GM21447 (cell line): ENCODE measurements at regions not wholly inside any gene's neighbourhood (a gene's known extent, or its start where the extent isn't known, plus 50 kb on each side); places are given as distances from the start of the nearest gene placed in this dataset.
A peak's percentile ranks its signal among the peaks of the same experiment; 100 is the strongest.

ENCODE experiments used
- ATAC-seq: cut with Tn5 transposase; IDR thresholded peaks from one replicate; pipeline ENCODE4 v1.9.1; 2021; ENCODE audit not compliant: unreplicated experiment

GRCh38 chrX:10811111-10811510, 190.7 kb upstream of the MID1 start:
- ATAC-seq = no peak

DNA sequence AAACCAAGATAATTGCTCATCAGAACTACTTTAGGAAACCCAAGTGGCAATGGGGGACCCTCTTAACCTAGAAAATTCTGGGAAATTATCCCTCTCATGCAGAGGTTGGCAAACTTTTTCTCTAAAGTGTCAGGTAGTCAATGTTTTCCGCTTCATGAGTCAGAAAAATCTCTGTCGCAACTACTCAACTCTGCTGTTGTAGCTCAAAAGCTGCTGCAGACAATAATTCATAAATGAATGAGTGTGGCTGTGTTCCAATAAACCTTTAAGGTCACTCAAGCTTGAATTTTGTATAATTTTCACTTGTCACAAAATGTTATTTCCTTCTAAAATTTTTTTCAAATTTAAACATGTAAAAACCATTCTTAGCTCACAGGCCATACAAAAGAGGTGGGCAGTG, 193.4 kb upstream of the MID1 start:
- ATAC-seq = no peak

- ATAC-seq = no peak
Observed at GRCh38 chrX:10818651-10819050, 198.3 kb upstream of the MID1 start.

DNA sequence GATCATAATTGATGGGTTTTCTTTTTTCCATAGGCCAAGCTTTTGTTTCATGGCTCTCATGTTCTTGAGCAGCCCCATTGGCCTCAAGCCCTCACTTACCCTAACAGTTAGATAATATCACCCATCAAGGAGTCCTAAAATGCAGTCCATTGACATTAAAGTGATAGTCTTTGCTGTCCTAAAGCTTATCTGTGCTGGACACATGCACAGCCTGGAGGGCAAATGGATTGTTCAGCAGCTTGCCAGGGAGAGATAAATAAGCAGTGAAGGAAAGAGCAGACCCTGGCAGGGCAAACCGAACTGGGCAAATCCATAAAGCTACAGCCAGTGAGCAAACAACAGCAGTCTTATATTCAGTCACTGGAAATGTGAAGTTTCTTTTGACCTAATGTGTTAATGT, 199.6 kb upstream of the MID1 start:
- no peak for ATAC-seq

DNA sequence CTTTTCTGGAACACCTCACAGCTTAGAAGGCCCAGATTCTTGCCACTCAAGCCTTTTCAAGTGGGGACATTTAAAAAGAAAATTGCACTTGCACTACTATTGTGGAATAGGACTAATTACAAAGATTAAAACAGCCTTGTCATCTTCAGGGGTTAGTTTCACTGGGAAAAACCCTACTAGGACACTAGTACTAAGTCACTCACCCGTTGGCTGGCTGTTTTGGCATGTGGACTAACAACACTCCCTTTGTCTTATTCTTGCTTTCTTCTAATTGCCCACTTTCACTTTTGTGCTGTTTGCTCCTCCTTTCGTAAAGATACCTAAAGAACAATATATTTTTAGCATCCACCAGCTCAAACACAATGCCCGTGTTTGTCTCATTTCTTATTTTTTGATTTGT, 200.9 kb upstream of the MID1 start:
- no peak for ATAC-seq

DNA sequence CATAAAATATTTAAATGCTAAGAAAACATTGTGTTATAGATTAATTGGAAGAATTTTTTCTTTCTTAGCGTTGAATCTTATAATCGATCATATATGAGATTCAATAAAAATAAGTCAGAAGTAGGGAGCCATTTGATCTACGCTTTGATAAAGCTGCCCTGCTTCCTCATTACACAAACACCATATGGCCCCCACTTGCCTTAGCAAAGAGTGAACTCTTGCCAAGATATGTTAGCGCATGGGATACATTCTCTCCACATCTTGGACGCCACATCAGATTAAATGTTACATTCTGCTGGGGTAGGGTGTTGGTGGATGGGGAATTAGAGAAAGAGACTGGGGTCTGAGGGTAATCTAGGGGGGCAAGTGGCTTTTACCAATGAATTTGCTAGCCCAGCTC, 207.7 kb upstream of the MID1 start:
- no peak for ATAC-seq

DNA sequence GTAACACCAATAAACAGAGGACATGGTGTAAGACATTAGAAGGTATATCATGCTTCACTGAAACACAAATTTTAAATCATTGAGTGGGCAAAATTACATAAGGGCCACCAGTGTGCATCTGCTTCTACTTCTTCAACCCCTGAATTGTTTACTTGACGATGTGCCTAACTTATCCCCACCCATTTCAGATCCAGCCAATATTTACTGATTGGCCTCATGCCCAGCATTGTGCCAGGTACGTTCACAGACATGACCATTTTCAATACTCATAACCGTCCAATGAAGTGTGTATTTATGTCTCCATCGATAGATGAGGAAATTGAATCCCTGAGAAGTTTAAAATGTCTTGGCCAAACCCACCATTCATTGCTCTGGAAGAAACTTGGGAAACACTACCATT, 208.3 kb upstream of the MID1 start:
- no peak for ATAC-seq

DNA sequence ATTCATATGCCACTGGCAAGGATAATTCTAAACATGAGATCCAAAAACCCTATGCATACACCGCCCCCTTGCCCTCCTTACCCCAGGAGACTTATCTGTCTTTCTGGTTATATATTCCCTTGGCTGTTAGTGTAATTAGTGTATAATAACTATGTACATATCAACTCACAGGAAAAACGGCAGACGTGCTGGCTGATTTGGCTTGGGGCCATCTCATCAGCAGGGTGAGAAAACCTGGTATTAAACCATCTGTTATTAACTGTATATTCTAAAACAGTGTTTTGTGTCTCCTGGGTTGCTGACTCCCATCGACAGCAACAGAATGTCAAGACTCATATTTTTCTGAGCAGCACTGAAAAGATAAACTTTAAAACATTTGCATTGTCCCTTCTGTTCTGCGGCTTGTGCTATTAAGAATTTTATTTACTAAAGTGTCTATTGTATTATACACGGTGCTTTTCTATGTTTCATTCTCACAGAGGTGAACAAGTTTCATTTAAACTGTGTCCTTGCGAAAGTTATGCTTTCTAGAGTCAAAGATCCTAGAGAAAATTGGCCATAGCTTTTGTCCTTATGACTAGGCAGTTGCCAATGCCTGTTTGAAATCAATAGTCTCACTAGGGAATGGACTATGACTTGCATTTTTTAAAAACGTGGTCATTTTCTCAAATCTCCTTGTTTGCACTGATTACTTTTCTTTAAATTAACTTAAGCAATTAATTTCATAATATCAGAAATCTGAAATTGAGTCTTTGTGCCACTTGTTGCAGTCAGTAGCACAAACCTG, 211.5 kb upstream of the MID1 start:
- no peak for ATAC-seq

GRCh38 chrX:10833299-10834169, 213.1 kb upstream of the MID1 start:
- ATAC-seq = no peak

DNA sequence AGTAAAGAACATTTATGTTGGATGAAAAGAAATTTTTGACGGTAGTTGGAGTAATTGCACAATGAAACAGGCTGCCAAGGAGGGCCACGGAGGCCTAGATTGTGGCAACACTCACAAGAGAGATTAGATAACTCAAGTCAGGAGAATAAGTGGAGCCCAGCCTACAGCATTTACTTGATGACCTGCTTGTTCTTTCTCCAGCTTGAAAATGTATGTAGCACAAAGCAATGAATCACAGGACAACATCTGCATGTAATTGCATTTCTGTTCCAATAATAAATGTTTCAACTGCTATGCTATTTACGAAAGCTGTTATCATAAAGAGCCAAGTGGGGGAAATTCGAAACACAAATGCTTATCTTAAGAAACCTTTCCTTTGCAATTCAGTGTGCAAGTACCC, 221.2 kb upstream of the MID1 start:
- ATAC-seq = no peak

DNA sequence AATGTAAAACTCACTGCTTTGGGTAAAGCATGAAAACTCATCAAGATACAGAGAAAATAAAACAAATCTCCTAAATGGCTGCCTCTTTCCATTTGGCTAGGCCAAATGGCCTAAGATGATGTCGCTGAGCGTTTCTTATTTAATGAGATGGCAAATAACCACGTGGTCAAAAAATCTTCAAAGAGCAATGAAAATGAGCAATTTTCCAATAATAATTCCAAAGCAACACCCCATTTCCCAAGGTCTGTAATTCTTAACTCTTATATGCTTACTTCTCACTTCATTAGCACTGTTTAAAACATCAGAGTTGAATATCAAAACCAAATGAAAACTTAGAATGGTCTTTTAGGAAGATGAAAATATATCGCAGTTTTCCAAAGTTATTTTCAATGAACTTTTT, 222.3 kb upstream of the MID1 start:
- ATAC-seq = no peak

DNA sequence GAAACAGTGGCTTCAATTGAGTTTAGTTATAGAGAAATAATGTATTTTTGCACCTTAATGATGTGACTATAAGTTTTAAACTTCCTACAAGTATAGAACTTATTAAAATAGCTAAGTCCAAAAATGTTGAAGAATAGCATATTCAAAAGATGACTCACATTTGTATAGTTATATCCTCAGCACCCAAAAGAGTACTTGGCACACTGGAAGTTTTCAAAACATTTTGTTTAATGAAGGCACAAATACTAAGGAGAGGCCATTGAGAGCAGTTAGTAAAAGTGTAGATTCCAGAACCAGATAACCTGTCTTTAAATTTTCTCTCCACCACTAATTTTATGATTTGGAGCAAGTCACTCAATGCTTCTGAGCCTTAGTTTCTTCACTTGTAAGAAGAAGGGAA, 226.9 kb upstream of the MID1 start:
- ATAC-seq = no peak

- ATAC-seq = no peak
Observed at GRCh38 chrX:10851809-10852208, 231.4 kb upstream of the MID1 start.

DNA sequence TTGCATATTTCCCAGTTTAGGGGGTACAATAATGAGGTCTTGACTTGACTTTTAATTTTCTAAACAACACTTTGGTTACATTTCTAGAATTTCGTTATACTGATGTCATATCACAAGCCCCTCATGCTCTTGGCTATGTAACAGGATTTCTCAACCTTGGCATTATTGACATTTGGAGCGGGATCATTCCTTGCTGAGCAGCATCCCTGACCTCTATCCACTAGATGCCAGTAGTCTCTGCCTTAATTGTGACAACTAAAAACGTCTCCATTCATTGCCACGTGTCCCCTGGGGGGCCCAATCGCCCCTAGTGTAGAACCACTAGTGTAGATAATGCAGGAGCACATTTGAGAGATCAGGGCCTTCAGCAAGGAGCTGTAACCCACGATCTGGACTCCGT, 234.2 kb upstream of the MID1 start:
- ATAC-seq = no peak

DNA sequence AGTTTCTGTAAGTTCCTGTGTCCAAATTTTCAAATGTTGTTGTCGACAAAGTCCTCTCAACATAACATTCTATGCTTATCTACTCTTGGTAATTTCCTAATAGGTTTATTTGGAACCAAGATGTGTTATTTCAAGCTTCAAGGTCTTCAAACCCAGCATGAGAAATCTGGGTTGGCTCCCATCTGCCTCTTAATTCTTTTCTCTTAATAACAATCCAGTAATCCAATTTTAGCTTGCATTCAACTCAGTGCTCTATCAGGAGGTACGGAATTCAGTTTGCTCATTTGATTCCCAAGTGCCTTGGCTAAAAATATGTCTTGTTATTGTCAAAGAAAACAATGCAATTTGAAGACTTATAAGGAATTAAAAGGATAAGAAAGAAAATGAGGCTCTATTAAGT, 235.5 kb upstream of the MID1 start:
- ATAC-seq = no peak

DNA sequence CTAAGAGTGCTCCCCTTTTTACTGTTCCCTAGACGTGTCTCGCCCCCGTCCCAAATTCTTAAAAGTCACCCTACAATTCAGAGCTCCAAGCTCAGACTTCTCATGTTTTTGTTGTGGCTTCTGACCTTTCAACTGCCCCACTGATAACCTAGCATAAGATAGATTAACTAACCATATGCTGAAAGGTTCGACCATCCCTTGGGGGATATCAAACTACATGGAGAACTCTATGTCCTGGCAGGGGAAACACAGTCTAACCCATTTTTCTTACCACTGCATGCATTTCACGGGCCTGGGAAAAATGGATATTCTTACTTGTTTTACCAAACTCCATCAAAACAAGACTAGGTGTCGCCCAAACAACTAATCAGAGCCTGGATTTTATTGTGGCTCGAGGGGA, 236.4 kb upstream of the MID1 start:
- no peak for ATAC-seq

GRCh38 chrX:10859353-10859752, 239.0 kb upstream of the MID1 start:
- ATAC-seq = no peak

GRCh38 chrX:10875995-10876394, 235.1 kb upstream of the HCCS start:
- peak; percentile 81 for ATAC-seq

- no peak for ATAC-seq
Observed at GRCh38 chrX:10882484-10882883, 228.6 kb upstream of the HCCS start.

GRCh38 chrX:10884246-10884645, 226.9 kb upstream of the HCCS start:
- no peak for ATAC-seq

DNA sequence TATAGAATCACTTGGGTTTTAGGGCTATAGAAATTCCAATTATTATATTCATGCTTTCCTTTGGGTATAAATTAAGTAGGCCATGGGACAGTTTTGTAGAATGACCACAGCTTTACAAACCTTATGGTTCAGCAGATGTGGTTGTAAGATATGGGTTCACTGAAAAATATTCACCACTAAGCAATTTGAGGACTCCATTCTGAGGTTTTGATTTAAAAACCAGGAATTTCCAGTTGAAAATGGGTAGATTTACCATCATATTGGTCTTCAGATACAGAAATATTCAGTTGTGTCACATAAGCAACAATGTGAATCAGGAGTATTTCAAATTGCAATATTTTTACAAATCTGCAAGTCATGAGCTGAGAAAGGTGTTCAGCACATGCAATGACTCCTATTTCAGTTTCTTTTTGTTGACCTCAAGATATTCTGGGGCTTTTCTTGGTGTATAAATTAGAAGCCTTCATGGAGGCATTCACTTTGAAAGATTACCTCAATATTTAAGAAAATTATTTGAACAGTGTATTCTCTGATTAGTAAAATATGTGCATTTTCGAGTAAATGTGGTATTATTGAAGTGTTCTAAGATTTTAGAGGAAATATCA, 218.4 kb upstream of the HCCS start:
- ATAC-seq = no peak

- no peak for ATAC-seq
Observed at GRCh38 chrX:10893366-10893765, 217.8 kb upstream of the HCCS start.
